Astrocyte (in vitro differentiated cells and primary cell): ENCODE measurements at regions not wholly inside any gene's neighbourhood (a gene's known extent, or its start where the extent isn't known, plus 50 kb on each side); places are given as distances from the start of the nearest gene placed in this dataset.

Experiments
- DNase-seq: peaks from one replicate; pipeline ENCODE4 v3.0.0-alpha.2; 2010; ENCODE audit warnings: low read depth
- FAIRE-seq: peaks from 2 replicates; lab custom pipeline; 2011; peaks lifted over from hg19 to GRCh38; lab: Jason Lieb, UNC
- H2AFZ ChIP-seq: 2 replicates; pipeline ENCODE4 v1.6.0; 2012; ENCODE audit warnings: low read depth, low read length, inconsistent platforms
- H3K27ac ChIP-seq: 2 replicates; pipeline ENCODE4 v1.5.1; 2011; ENCODE audit warnings: low read depth, low read length, inconsistent platforms
- H3K27me3 ChIP-seq: 2 replicates; pipeline ENCODE4 v1.6.0; 2011; ENCODE audit warnings: low read length, inconsistent platforms; ENCODE audit not compliant: insufficient read depth
- H3K36me3 ChIP-seq: 2 replicates; pipeline ENCODE4 v1.5.1; 2011; ENCODE audit warnings: low read length, inconsistent platforms; ENCODE audit not compliant: insufficient read depth
- H3K4me1 ChIP-seq: 2 replicates; pipeline ENCODE4 v1.5.1; 2011; ENCODE audit warnings: low read length, inconsistent platforms; ENCODE audit not compliant: insufficient read depth
- H3K4me2 ChIP-seq: 2 replicates; pipeline ENCODE4 v1.6.0; 2012; ENCODE audit warnings: low read length, inconsistent platforms
- H3K4me3 ChIP-seq: 2 replicates; pipeline ENCODE4 v1.5.1; 2011; ENCODE audit warnings: low read depth, mild to moderate bottlenecking, low read length, inconsistent platforms; ENCODE audit not compliant: insufficient read depth
- H3K79me2 ChIP-seq: 2 replicates; pipeline ENCODE4 v1.6.0; 2012; ENCODE audit warnings: mild to moderate bottlenecking, low read length, inconsistent platforms; ENCODE audit not compliant: insufficient read depth
- H3K9ac ChIP-seq: 2 replicates; pipeline ENCODE4 v1.6.0; 2012; ENCODE audit warnings: mild to moderate bottlenecking, low read length, inconsistent platforms
- H3K9me3 ChIP-seq: 2 replicates; pipeline ENCODE4 v1.5.1; 2012; ENCODE audit warnings: low read depth, mild to moderate bottlenecking, low read length, inconsistent platforms; ENCODE audit not compliant: insufficient read depth
- H4K20me1 ChIP-seq: 2 replicates; pipeline ENCODE4 v1.6.0; 2012; ENCODE audit warnings: low read length, inconsistent platforms; ENCODE audit not compliant: insufficient read depth
- H3K27ac Mint-ChIP-seq: one replicate; pipeline ENCODE4 v1.8.0; 2021; ENCODE audit warnings: mild to moderate bottlenecking, mixed read lengths; ENCODE audit not compliant: unreplicated experiment
- H3K27me3 Mint-ChIP-seq: one replicate; pipeline ENCODE4 v1.8.0; 2021; ENCODE audit warnings: low read depth, mixed read lengths; ENCODE audit not compliant: unreplicated experiment
- H3K36me3 Mint-ChIP-seq: one replicate; pipeline ENCODE4 v1.8.0; 2021; ENCODE audit warnings: low read depth, mixed read lengths; ENCODE audit not compliant: unreplicated experiment
- H3K4me1 Mint-ChIP-seq: one replicate; pipeline ENCODE4 v1.8.0; 2021; ENCODE audit warnings: low read depth, mixed read lengths; ENCODE audit not compliant: unreplicated experiment
- H3K4me3 Mint-ChIP-seq: one replicate; pipeline ENCODE4 v1.8.0; 2021; ENCODE audit warnings: mild to moderate bottlenecking, moderate library complexity, mixed read lengths; ENCODE audit not compliant: unreplicated experiment
- H3K9me3 Mint-ChIP-seq: one replicate; pipeline ENCODE4 v1.8.0; 2021; ENCODE audit warnings: mild to moderate bottlenecking, mixed read lengths; ENCODE audit not compliant: unreplicated experiment
- CTCF ChIP-seq: IDR thresholded peaks from 2 replicates; pipeline ENCODE4 v1.5.1; 2011; ENCODE audit warnings: low read depth, mild to moderate bottlenecking, inconsistent platforms, low read length, moderate library complexity; ENCODE audit not compliant: insufficient read depth
- EZH2 ChIP-seq: IDR thresholded peaks from 2 replicates; pipeline ENCODE4 v1.6.1; 2012; ENCODE audit warnings: mild to moderate bottlenecking, low read length, inconsistent platforms; ENCODE audit not compliant: insufficient read depth

GRCh38 chr6:99186417-99186816, 163.1 kb downstream of the FAXC start:
- H3K79me2 ChIP-seq = no peaks in the 10 kb centered on the region
- no peak overlapping the region for H3K4me3 ChIP-seq
- no peak for TF ChIP-seq EZH2
- no peak for TF ChIP-seq CTCF
- Mint-ChIP-seq H3K27ac (no peak overlapping the region), H3K27me3 (peaks cover 4% of the 10 kb centered on the region), H3K9me3 (no peaks in the 10 kb centered on the region), H3K36me3 (no peaks in the 10 kb centered on the region), H3K4me3 (no peak overlapping the region), H3K4me1 (peaks cover 2% of the 10 kb centered on the region)
- no peaks in the 10 kb centered on the region for H3K4me1 ChIP-seq
- no peaks in the 10 kb centered on the region for H3K36me3 ChIP-seq
- no peaks in the 10 kb centered on the region for H3K9me3 ChIP-seq
- no peak overlapping the region for H3K4me2 ChIP-seq
- FAIRE-seq (no peak), DNase-seq (no peak)
- H4K20me1 ChIP-seq = no peaks in the 10 kb centered on the region
- H3K27me3 ChIP-seq = no peaks in the 10 kb centered on the region
- H2AFZ ChIP-seq = no peak overlapping the region
- H3K9ac ChIP-seq = no peak overlapping the region
- no peak overlapping the region for H3K27ac ChIP-seq

GRCh38 chr6:99185525-99185924, 163.9 kb downstream of the FAXC start:
- Histone ChIP-seq H3K27ac (no peak overlapping the region), H3K9ac (no peak overlapping the region), H3K27me3 (no peaks in the 10 kb centered on the region), H3K79me2 (no peaks in the 10 kb centered on the region), H2AFZ (no peak overlapping the region), H3K4me3 (no peak overlapping the region), H3K36me3 (no peaks in the 10 kb centered on the region), H3K4me2 (no peak overlapping the region), H4K20me1 (no peaks in the 10 kb centered on the region), H3K9me3 (no peaks in the 10 kb centered on the region), H3K4me1 (no peaks in the 10 kb centered on the region)
- Mint-ChIP-seq H3K4me1 (peaks cover 2% of the 10 kb centered on the region), H3K9me3 (no peaks in the 10 kb centered on the region), H3K36me3 (no peaks in the 10 kb centered on the region), H3K27me3 (peaks cover 4% of the 10 kb centered on the region), H3K27ac (no peak overlapping the region), H3K4me3 (no peak overlapping the region)
- no peak for TF ChIP-seq EZH2
- TF ChIP-seq CTCF = no peak
- DNase-seq = no peak
- no peak for FAIRE-seq

GRCh38 chr6:99184696-99185095, 164.8 kb downstream of the FAXC start:
- Mint-ChIP-seq H3K36me3 (no peaks in the 10 kb centered on the region), H3K27me3 (peaks cover 4% of the 10 kb centered on the region), H3K4me3 (no peak overlapping the region), H3K9me3 (peaks cover 4% of the 10 kb centered on the region), H3K27ac (no peak overlapping the region), H3K4me1 (peaks cover 2% of the 10 kb centered on the region)
- no peaks in the 10 kb centered on the region for H4K20me1 ChIP-seq
- H3K27ac ChIP-seq = no peak overlapping the region
- no peak for DNase-seq
- H3K4me1 ChIP-seq = no peaks in the 10 kb centered on the region
- H3K27me3 ChIP-seq = no peaks in the 10 kb centered on the region
- no peak overlapping the region for H3K4me3 ChIP-seq
- H3K79me2 ChIP-seq = no peaks in the 10 kb centered on the region
- no peak for FAIRE-seq
- no peak overlapping the region for H3K4me2 ChIP-seq
- no peaks in the 10 kb centered on the region for H3K36me3 ChIP-seq
- no peak overlapping the region for H3K9ac ChIP-seq
- H2AFZ ChIP-seq = no peak overlapping the region
- H3K9me3 ChIP-seq = no peaks in the 10 kb centered on the region
- no peak for TF ChIP-seq EZH2
- no peak for TF ChIP-seq CTCF
